Fibroblast of pulmonary artery (primary cell): ENCODE measurements at regions not wholly inside any gene's neighbourhood (a gene's known extent, or its start where the extent isn't known, plus 50 kb on each side); places are given as distances from the start of the nearest gene placed in this dataset.

Source experiments
- DNase-seq: peaks from one replicate; pipeline ENCODE4 v3.0.0-alpha.2; 2010; ENCODE audit warnings: low read depth
- H3K4me3 ChIP-seq: replicated peaks from 2 replicates; pipeline ENCODE4 v1.5.1; 2011; ENCODE audit warnings: low read depth, mild to moderate bottlenecking, control low read depth, low read length, moderate library complexity
- TF ChIP-seq, protein P1 (sequence below): IDR thresholded peaks from 2 replicates; pipeline ENCODE4 v1.5.1; 2011; ENCODE audit warnings: mild to moderate bottlenecking, control low read depth, low read length, inconsistent platforms; ENCODE audit errors: missing control alignments

DNA sequence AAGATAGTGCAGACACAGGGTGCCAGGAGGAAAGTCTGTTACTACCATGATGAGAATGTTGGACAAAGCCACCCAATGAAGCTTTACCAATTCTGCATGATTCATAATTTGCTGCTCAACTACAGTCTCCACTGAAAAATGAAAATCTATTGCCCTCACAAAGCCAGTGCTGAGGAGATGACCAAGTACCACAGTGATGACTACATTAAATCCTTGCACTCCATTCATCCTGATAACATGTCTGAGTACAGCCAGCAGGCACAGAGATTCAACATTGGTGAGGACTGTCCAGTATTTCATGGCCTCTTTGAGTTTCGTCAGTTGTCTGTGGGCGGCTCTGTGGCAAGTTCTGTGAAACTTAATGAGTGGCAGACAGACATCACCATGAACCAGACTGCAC is 144.0 kb downstream of the PLCE1 start:
- H3K4me3 ChIP-seq = no peak overlapping the region
- DNase-seq = no peak
- TF ChIP-seq, protein P1, sequence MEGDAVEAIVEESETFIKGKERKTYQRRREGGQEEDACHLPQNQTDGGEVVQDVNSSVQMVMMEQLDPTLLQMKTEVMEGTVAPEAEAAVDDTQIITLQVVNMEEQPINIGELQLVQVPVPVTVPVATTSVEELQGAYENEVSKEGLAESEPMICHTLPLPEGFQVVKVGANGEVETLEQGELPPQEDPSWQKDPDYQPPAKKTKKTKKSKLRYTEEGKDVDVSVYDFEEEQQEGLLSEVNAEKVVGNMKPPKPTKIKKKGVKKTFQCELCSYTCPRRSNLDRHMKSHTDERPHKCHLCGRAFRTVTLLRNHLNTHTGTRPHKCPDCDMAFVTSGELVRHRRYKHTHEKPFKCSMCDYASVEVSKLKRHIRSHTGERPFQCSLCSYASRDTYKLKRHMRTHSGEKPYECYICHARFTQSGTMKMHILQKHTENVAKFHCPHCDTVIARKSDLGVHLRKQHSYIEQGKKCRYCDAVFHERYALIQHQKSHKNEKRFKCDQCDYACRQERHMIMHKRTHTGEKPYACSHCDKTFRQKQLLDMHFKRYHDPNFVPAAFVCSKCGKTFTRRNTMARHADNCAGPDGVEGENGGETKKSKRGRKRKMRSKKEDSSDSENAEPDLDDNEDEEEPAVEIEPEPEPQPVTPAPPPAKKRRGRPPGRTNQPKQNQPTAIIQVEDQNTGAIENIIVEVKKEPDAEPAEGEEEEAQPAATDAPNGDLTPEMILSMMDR = no peak

- H3K4me3 ChIP-seq = no peak overlapping the region
- TF ChIP-seq, protein P1 = no peak
- DNase-seq = peak; percentile 4
These were observed 144.7 kb downstream of the PLCE1 start for GRCh38 chr10:94138391-94138790.

DNA sequence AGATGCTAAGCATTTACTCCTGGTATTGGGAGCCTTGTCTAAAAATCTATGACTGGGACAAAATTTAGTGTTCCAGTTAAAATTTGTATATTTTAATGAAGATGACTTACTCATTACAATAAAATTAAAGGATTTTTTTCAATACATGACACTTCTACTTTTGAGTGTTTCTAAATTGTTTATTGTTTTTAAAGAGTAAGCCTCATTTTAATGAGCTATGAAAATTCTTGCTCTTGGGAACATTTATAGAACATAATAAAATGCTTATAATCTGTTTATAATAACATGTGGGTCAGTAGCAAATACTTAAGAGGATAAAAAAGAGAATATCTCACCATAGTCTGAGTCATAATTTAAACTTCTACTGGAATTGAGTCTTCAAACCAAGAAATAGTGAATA is 149.5 kb downstream of the PLCE1 start:
- TF ChIP-seq, protein P1 = no peak
- DNase-seq = no peak
- no peak overlapping the region for H3K4me3 ChIP-seq

- no peak for DNase-seq
- TF ChIP-seq, protein P1 = no peak
- no peak overlapping the region for H3K4me3 ChIP-seq
These were observed 152.6 kb downstream of the PLCE1 start for GRCh38 chr10:94146313-94146712.

- TF ChIP-seq, protein P1 = no peak
- no peak overlapping the region for H3K4me3 ChIP-seq
- DNase-seq = no peak
These were observed 153.0 kb downstream of the PLCE1 start for GRCh38 chr10:94146746-94147145.

DNA sequence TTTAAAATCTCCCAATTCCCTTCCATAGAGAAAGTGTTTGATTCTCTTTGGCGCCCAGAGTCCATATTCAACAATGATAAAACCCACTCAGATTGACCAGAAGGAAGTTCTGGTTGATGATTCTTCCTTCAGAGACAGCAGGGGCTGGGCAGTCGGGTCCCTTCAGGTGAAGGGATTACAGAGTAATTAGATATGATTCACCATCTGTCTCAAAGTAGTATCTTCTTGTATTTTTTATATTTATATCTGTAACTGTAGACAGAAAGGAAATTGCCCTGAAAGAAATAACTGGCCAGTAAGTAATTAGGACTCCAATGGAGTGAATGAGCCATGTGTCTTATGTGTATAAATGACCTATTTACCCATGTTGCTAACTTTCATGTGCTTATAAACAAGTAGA is 156.0 kb downstream of the PLCE1 start:
- no peak for DNase-seq
- H3K4me3 ChIP-seq = no peak overlapping the region
- TF ChIP-seq, protein P1 = no peak

GRCh38 chr10:94150541-94151184 is 156.9 kb downstream of the PLCE1 start:
- no peak overlapping the region for H3K4me3 ChIP-seq
- TF ChIP-seq, protein P1 = no peak

More at GRCh38 chr10:94150541-94151184, 156.9 kb downstream of the PLCE1 start:
- no peak for DNase-seq
